SU-DHL-6 (cell line): ENCODE measurements at regions not wholly inside any gene's neighbourhood (a gene's known extent, or its start where the extent isn't known, plus 50 kb on each side); places are given as distances from the start of the nearest gene placed in this dataset.
"Not testable (repeated sequence)": the region's sequence is repeated elsewhere in the genome, so short reads cannot be mapped to it uniquely, and the experiment has no call there.

Source experiments
- H2AFZ ChIP-seq: fragments of 200-600 bp; sonication (generic); 2 replicates; pipeline ENCODE4 v1.6.1; 2014; ENCODE audit warnings: low read depth, mild to moderate bottlenecking, moderate library complexity, mixed read lengths, antibody characterized with exemption, low read length; ENCODE audit not compliant: severe bottlenecking
- H3F3A ChIP-seq: fragments of 200-600 bp; shearing (Covaris generic); 2 replicates; pipeline ENCODE4 v1.6.0; 2016; ENCODE audit warnings: antibody characterized with exemption, mild to moderate bottlenecking; ENCODE audit not compliant: insufficient read depth
- H3K27ac ChIP-seq: fragments of 200-600 bp; sonication (generic); 2 replicates; pipeline ENCODE4 v1.5.1; 2016; ENCODE audit warnings: low read depth, mild to moderate bottlenecking, low read length, moderate library complexity, mixed read lengths
- H3K27me3 ChIP-seq: fragments of 200-600 bp; sonication (generic), shearing (Covaris generic); 2 replicates; pipeline ENCODE4 v1.6.0; 2014; ENCODE audit warnings: mild to moderate bottlenecking, low read length
- H3K36me3 ChIP-seq: fragments of 200-600 bp; sonication (generic); 2 replicates; pipeline ENCODE4 v1.6.1; 2014; ENCODE audit warnings: mild to moderate bottlenecking, low read length, mixed read lengths
- H3K4me2 ChIP-seq: fragments of 300-600, 200-600 bp; shearing (Covaris generic), sonication (generic); 2 replicates; pipeline ENCODE4 v1.6.0; 2014; ENCODE audit warnings: low read length, low read depth, mild to moderate bottlenecking; ENCODE audit not compliant: poor library complexity, severe bottlenecking
- H3K4me3 ChIP-seq: fragments of 200-600 bp; sonication (generic); 2 replicates; pipeline ENCODE4 v1.5.1; 2014; ENCODE audit warnings: antibody characterized with exemption, low read length, mild to moderate bottlenecking, mixed read lengths; ENCODE audit not compliant: insufficient read depth, poor library complexity, severe bottlenecking
- H3K79me2 ChIP-seq: fragments of 200-600 bp; sonication (generic); 2 replicates; pipeline ENCODE4 v1.6.1; 2014; ENCODE audit warnings: mild to moderate bottlenecking, low read length, moderate library complexity; ENCODE audit not compliant: insufficient read depth
- H3K9ac ChIP-seq: fragments of 200-600 bp; sonication (generic); 2 replicates; pipeline ENCODE4 v1.7.0; 2014; ENCODE audit warnings: mild to moderate bottlenecking, low read length
- H3K9me2 ChIP-seq: fragments of 200-600 bp; sonication (generic); replicated peaks from 2 replicates; pipeline ENCODE4 v1.6.1; 2014; ENCODE audit warnings: low read length; ENCODE audit not compliant: insufficient read depth
- H3K9me3 ChIP-seq: fragments of 200-600 bp; sonication (generic); 2 replicates; pipeline ENCODE4 v1.6.1; 2014; ENCODE audit warnings: low read length, mixed read lengths; ENCODE audit not compliant: insufficient read depth
- H4K20me1 ChIP-seq: fragments of 200-600 bp; sonication (generic); 2 replicates; pipeline ENCODE4 v1.6.1; 2014; ENCODE audit warnings: low read depth, mild to moderate bottlenecking, antibody characterized with exemption, low read length, moderate library complexity, mixed read lengths
- CTCF ChIP-seq: fragments of 200-600 bp; sonication (generic); IDR thresholded peaks from one replicate; pipeline ENCODE4 v1.5.1; 2017; ENCODE audit warnings: antibody characterized with exemption, mild to moderate bottlenecking, low read length, moderate library complexity; ENCODE audit not compliant: insufficient read depth, poor library complexity, severe bottlenecking
- EZH2phosphoT487 ChIP-seq: fragments of 200-600 bp; sonication (generic), shearing (Covaris generic); conservative IDR thresholded peaks from 2 replicates; pipeline ENCODE4 v1.6.1; 2018; ENCODE audit warnings: mild to moderate bottlenecking, antibody characterized with exemption, low read length, moderate library complexity, mixed read lengths

GRCh38 chr7:149637911-149638565, 135.3 kb downstream of the ZNF467 start:
- Histone ChIP-seq H3K4me3 (no peak overlapping the region), H3K9me3 (no peaks in the 10 kb centered on the region), H3K9ac (no peak overlapping the region)

GRCh38 chr7:149635561-149636329, 137.6 kb downstream of the ZNF467 start:
- Histone ChIP-seq H3K27me3 (no peaks in the 10 kb centered on the region), H3K4me2 (no peak overlapping the region), H3K9ac (no peak overlapping the region), H3F3A (no peaks in the 10 kb centered on the region), H3K79me2 (no peaks in the 10 kb centered on the region), H3K4me3 (no peak overlapping the region), H3K9me3 (no peaks in the 10 kb centered on the region), H3K27ac (no peak overlapping the region), H3K9me2 (no peaks in the 10 kb centered on the region), H4K20me1 (no peaks in the 10 kb centered on the region), H3K36me3 (no peaks in the 10 kb centered on the region), H2AFZ (no peak overlapping the region)
- TF ChIP-seq EZH2phosphoT487 = no peak
- TF ChIP-seq CTCF = no peak

More at GRCh38 chr7:149637911-149638565, 135.3 kb downstream of the ZNF467 start:
- no peaks in the 10 kb centered on the region for H4K20me1 ChIP-seq
- H2AFZ ChIP-seq = no peak overlapping the region
- H3F3A ChIP-seq = no peaks in the 10 kb centered on the region
- H3K27ac ChIP-seq = no peak overlapping the region
- no peaks in the 10 kb centered on the region for H3K9me2 ChIP-seq
- TF ChIP-seq CTCF = no peak
- no peaks in the 10 kb centered on the region for H3K27me3 ChIP-seq
- no peaks in the 10 kb centered on the region for H3K79me2 ChIP-seq
- H3K36me3 ChIP-seq = no peaks in the 10 kb centered on the region
- H3K4me2 ChIP-seq = no peak overlapping the region

GRCh38 chr7:149633976-149634945, 136.7 kb upstream of the ZNF746 start:
- Histone ChIP-seq H3K27me3 (no peaks in the 10 kb centered on the region), H3K9ac (no peak overlapping the region), H2AFZ (no peak overlapping the region), H3F3A (no peaks in the 10 kb centered on the region), H3K4me2 (no peak overlapping the region), H3K36me3 (no peaks in the 10 kb centered on the region), H3K9me2 (no peaks in the 10 kb centered on the region), H3K9me3 (no peaks in the 10 kb centered on the region), H3K27ac (no peak overlapping the region), H4K20me1 (no peaks in the 10 kb centered on the region), H3K4me3 (no peak overlapping the region), H3K79me2 (no peaks in the 10 kb centered on the region)
- TF ChIP-seq EZH2phosphoT487 = no peak
- TF ChIP-seq CTCF = no peak

- not testable (repeated sequence) for H3K4me2 ChIP-seq, H3K27me3 ChIP-seq
These were observed 130.9 kb upstream of the ZNF746 start for GRCh38 chr7:149628361-149629149.

More at GRCh38 chr7:149628361-149629149, 130.9 kb upstream of the ZNF746 start:
- H3K9me2 ChIP-seq, H2AFZ ChIP-seq, H3K9me3 ChIP-seq, H3K9ac ChIP-seq, H3K36me3 ChIP-seq, H3K27ac ChIP-seq, H4K20me1 ChIP-seq, H3K79me2 ChIP-seq, H3F3A ChIP-seq, H3K4me3 ChIP-seq: not testable (repeated sequence)
